Prostate gland (tissue), 2 donors: ENCODE measurements at regions not wholly inside any gene's neighbourhood (a gene's known extent, or its start where the extent isn't known, plus 50 kb on each side); places are given as distances from the start of the nearest gene placed in this dataset.

Experiments
- CTCF ChIP-seq, 4 experiments: fragments of 200-600 bp in 2 of 4; fragments of 450-650 bp in 2 of 4; sonication (generic) in 2 of 4; IDR thresholded peaks; 1 replicate in 3 of 4; 2 replicates in 1 of 4; pipeline ENCODE4 v1.5.1; 2016 to 2019; ENCODE audit warnings: antibody characterized with exemption in 4 of 4, mild to moderate bottlenecking in 2 of 4, moderate library complexity in 2 of 4
- POLR2A ChIP-seq: fragments of 450-650 bp; IDR thresholded peaks from one replicate; pipeline ENCODE4 v1.6.1; 2016; ENCODE audit warnings: antibody characterized with exemption, mild to moderate bottlenecking
- POLR2AphosphoS5 ChIP-seq: sonication (generic); formaldehyde crosslinking; IDR thresholded peaks from one replicate; pipeline ENCODE4 v1.6.1; 2017; ENCODE audit warnings: antibody characterized with exemption

GRCh38 chr11:90294091-90294490, 71.2 kb upstream of the CHORDC1 start:
- no peak for TF ChIP-seq CTCF (IDR thresholded peaks at IDR 0.05)
- TF ChIP-seq POLR2A = no peak
- TF ChIP-seq POLR2AphosphoS5 = no peak
